DND-41 (cell line): ENCODE measurements at regions not wholly inside any gene's neighbourhood (a gene's known extent, or its start where the extent isn't known, plus 50 kb on each side); places are given as distances from the start of the nearest gene placed in this dataset.

Experiments used
- ATAC-seq: fragments of 200-7000 bp; cut with Tn5 transposase; 3 replicates; pipeline ENCODE4 v1.9.1; 2021; ENCODE audit warnings: low read depth; ENCODE audit not compliant: insufficient read depth
- DNase-seq: peaks from one replicate; pipeline ENCODE4 v3.0.0-alpha.2; 2020
- H2AFZ ChIP-seq: 2 replicates; pipeline ENCODE4 v1.6.0; 2012; ENCODE audit warnings: low read depth, low read length
- H3K27ac ChIP-seq: 2 replicates; pipeline ENCODE4 v1.5.1; 2012; ENCODE audit warnings: low read length, inconsistent platforms
- H3K27me3 ChIP-seq: fragments of 200-600 bp; sonication (generic); 2 replicates; pipeline ENCODE4 v1.6.0; 2012; ENCODE audit warnings: low read length, mild to moderate bottlenecking, inconsistent platforms; ENCODE audit not compliant: insufficient read depth, poor library complexity
- H3K36me3 ChIP-seq: 2 replicates; pipeline ENCODE4 v1.5.1; 2012; ENCODE audit warnings: low read length, inconsistent platforms; ENCODE audit not compliant: insufficient read depth
- H3K4me1 ChIP-seq: 2 replicates; pipeline ENCODE4 v1.5.1; 2012; ENCODE audit warnings: mild to moderate bottlenecking, low read length; ENCODE audit not compliant: insufficient read depth
- H3K4me2 ChIP-seq: 2 replicates; pipeline ENCODE4 v1.6.0; 2012; ENCODE audit warnings: mild to moderate bottlenecking, moderate library complexity, low read length, inconsistent platforms; ENCODE audit not compliant: insufficient read depth
- H3K4me3 ChIP-seq, 2 experiments: fragments of 200-600 bp in 1 of 2; shearing (Covaris generic) in 1 of 2; 2 replicates each; pipeline ENCODE4 v1.5.1; 2012 to 2016; ENCODE audit warnings: inconsistent platforms in 2 of 2, low read length in 2 of 2, mild to moderate bottlenecking in 2 of 2, low read depth in 1 of 2, moderate library complexity in 1 of 2
- H3K79me2 ChIP-seq: 2 replicates; pipeline ENCODE4 v1.6.0; 2012; ENCODE audit warnings: low read length, inconsistent platforms; ENCODE audit not compliant: insufficient read depth
- H3K9ac ChIP-seq: 2 replicates; pipeline ENCODE4 v1.6.0; 2012; ENCODE audit warnings: low read depth, mild to moderate bottlenecking, inconsistent platforms, low read length, moderate library complexity
- H3K9me3 ChIP-seq: 2 replicates; pipeline ENCODE4 v1.5.1; 2012; ENCODE audit warnings: low read length, moderate library complexity, mild to moderate bottlenecking, inconsistent platforms; ENCODE audit not compliant: insufficient read depth, severe bottlenecking
- H4K20me1 ChIP-seq: 2 replicates; pipeline ENCODE4 v1.6.0; 2012; ENCODE audit warnings: low read length; ENCODE audit not compliant: insufficient read depth
- EZH2 ChIP-seq: IDR thresholded peaks from 3 replicates; pipeline ENCODE4 v1.6.1; 2012; ENCODE audit warnings: borderline replicate concordance, low read depth, mild to moderate bottlenecking, moderate library complexity, low read length, inconsistent platforms; ENCODE audit not compliant: severe bottlenecking
- TF ChIP-seq, protein P1 (sequence below): IDR thresholded peaks from 2 replicates; pipeline ENCODE4 v1.5.1; 2012; ENCODE audit warnings: borderline replicate concordance, low read length, moderate library complexity, mild to moderate bottlenecking; ENCODE audit not compliant: poor library complexity, severe bottlenecking; ENCODE audit errors: extremely low read depth

DNA sequence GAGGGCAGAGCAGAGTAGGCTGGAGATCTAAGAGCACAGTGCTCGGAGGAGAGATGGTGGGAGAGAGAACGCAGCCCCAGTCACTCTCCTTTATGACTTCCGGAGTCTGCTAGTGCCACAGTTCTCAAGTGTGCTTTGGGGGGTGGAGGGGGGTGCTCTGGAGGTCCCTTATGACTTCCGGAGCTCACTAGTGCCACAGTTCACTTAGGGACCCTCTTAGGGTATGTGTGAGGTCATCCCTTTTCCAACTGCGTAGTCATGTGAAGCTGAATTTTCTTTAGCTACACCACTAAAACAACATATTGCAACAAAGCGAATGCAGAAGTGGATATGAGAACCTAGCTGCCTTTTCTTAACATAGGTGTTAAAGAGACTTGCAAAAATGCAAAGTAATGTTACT lies 153.7 kb upstream of the KCTD1 start:
- ATAC-seq = peak; percentile 88
- Histone ChIP-seq H3K27me3 (no peaks in the 10 kb centered on the region), H3K27ac (peak overlapping the region; percentile 94), H3K9me3 (no peaks in the 10 kb centered on the region), H3K4me1 (peaks cover 64% of the 10 kb centered on the region), H3K9ac (peak overlapping the region; percentile 58), H3K4me2 (peak overlapping the region; percentile 53), H3K79me2 (no peaks in the 10 kb centered on the region), H3K4me3 (peak overlapping the region in 1 of 2 experiments; percentile 54; a peak in 2 of 4 replicates), H4K20me1 (no peaks in the 10 kb centered on the region), H3K36me3 (no peaks in the 10 kb centered on the region), H2AFZ (peak overlapping the region; percentile 48; the same call in 1 of the 2 replicates)
- TF ChIP-seq, protein P1, sequence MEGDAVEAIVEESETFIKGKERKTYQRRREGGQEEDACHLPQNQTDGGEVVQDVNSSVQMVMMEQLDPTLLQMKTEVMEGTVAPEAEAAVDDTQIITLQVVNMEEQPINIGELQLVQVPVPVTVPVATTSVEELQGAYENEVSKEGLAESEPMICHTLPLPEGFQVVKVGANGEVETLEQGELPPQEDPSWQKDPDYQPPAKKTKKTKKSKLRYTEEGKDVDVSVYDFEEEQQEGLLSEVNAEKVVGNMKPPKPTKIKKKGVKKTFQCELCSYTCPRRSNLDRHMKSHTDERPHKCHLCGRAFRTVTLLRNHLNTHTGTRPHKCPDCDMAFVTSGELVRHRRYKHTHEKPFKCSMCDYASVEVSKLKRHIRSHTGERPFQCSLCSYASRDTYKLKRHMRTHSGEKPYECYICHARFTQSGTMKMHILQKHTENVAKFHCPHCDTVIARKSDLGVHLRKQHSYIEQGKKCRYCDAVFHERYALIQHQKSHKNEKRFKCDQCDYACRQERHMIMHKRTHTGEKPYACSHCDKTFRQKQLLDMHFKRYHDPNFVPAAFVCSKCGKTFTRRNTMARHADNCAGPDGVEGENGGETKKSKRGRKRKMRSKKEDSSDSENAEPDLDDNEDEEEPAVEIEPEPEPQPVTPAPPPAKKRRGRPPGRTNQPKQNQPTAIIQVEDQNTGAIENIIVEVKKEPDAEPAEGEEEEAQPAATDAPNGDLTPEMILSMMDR = peak; percentile 40
- no peak for TF ChIP-seq EZH2
- peak; percentile 87 for DNase-seq

DNA sequence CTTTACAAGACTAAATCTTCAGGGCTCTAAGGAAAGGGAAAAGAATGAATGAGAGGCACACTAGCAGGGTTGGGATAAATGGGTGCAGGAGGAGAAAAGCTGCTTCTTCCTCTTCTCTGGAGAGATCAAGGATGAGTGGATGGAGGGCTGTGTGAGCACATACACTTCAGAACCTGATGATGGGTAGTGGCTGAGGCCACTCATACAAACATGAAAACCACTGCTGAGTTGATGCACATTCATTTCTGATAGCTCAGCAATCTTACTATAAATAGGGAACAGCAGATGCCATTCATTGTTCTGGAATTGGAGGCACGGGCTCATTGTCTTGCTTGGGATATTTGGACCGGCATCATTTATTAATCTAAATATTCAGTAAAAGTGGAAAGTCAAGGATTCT lies 152.4 kb upstream of the KCTD1 start:
- Histone ChIP-seq H3K9me3 (no peaks in the 10 kb centered on the region), H4K20me1 (no peaks in the 10 kb centered on the region), H3K36me3 (no peaks in the 10 kb centered on the region), H3K4me3 (peak overlapping the region in 1 of 2 experiments; percentile 54; a peak in 2 of 4 replicates), H3K27ac (peak overlapping the region; percentile 94), H3K4me2 (peak overlapping the region; percentile 53), H3K79me2 (no peaks in the 10 kb centered on the region), H3K4me1 (peaks cover 76% of the 10 kb centered on the region), H2AFZ (0 out of 2 replicates have a peak overlapping the region, but pooled peaks have one; percentile 41), H3K27me3 (no peaks in the 10 kb centered on the region), H3K9ac (peak overlapping the region; percentile 58)
- DNase-seq (no peak), ATAC-seq (peak; percentile 9; the same call in 1 of the 3 replicates)
- TF ChIP-seq EZH2 = no peak
- TF ChIP-seq, protein P1 = no peak

DNA sequence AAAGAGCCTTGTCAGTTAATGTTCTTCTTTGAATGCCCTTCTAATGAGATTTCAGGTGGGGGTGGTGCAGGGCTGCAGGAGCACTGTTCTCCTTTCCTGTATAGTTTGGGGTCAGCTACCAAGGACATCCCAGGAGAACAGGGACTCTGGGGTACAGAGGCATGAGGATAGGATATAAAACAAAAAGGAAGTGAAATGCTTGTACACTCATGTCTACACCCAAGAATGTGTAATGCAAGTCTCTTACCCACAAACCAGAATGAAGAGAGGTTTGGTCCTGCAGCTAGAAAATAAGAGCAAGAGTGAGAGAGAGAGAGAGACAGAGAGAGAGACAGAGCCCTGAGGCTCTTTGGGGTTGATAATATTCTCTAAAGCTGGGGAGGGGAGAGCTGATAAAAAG lies 151.8 kb upstream of the KCTD1 start:
- no peak for TF ChIP-seq EZH2
- TF ChIP-seq, protein P1 = no peak
- H3K4me3 ChIP-seq = peak overlapping the region in 1 of 2 experiments; percentile 54; a peak in 2 of 4 replicates
- no peaks in the 10 kb centered on the region for H4K20me1 ChIP-seq
- peak overlapping the region; percentile 41 for H2AFZ ChIP-seq
- H3K79me2 ChIP-seq = no peaks in the 10 kb centered on the region
- H3K4me2 ChIP-seq = peak overlapping the region; percentile 53
- H3K4me1 ChIP-seq = peaks cover 76% of the 10 kb centered on the region
- H3K27ac ChIP-seq = peak overlapping the region; percentile 94
- H3K27me3 ChIP-seq = no peaks in the 10 kb centered on the region
- H3K9ac ChIP-seq = peak overlapping the region; percentile 58
- peak; percentile 52 for ATAC-seq
- DNase-seq = peak; percentile 46
- no peaks in the 10 kb centered on the region for H3K9me3 ChIP-seq
- no peaks in the 10 kb centered on the region for H3K36me3 ChIP-seq
